ENCODE measurements at regions not wholly inside any gene's neighbourhood (a gene's known extent, or its start where the extent isn't known, plus 50 kb on each side); places are given as distances from the start of the nearest gene placed in this dataset.

DNA sequence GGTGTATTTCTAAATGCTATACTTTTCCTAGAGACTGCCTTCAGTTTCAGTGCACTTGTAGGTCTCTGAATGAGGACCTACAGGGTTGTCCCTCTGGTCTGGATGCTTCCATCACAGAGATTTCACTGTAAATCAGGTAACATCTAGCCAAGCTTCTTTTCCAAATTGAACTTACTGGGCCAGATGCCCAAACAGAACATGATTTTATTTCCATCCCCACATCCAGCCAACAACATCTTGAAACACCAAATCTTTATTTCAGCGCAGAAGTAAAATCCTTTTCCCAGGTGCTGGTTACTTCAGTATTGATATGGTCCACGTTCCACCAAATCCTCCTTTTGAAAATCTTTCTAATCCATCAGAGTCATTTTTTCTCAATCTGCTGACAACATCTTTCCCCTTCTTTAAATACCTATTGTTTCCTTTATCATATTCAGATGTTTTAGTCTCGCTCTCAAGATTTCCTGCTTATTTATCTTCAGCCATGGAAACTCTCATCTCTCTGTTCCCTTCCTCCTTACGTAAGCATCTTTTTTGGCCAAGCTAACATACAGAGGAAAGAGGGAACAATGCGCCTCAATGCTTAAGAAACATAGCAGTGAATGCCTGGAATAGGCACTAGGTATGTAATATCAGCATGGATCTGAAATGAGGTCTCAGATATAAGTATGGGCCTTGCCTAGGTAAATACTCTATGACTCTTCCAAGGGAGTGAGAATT lies 201.2 kb upstream of the MTNR1B start:
- DNase-seq, result no peak

DNA sequence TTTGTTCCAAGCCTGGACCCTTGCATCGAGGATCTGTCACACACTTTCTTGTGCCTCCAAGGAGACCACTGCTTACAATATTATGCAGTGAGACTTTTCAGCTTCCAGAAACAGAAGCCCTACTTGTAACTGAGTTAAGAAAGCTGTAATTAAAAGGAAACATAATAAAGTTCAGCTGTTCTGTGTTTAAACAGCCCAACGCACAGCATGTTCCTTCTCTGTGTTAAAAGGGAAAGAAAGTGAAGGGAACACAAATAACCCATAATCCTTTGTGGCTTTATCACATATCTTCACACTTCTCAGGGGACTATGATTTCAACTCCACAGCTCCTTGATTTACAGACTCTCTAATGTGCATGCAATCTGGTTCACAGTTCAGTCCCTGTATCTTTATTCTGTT lies 200.3 kb upstream of the MTNR1B start:
- DNase-seq, result no peak

DNA sequence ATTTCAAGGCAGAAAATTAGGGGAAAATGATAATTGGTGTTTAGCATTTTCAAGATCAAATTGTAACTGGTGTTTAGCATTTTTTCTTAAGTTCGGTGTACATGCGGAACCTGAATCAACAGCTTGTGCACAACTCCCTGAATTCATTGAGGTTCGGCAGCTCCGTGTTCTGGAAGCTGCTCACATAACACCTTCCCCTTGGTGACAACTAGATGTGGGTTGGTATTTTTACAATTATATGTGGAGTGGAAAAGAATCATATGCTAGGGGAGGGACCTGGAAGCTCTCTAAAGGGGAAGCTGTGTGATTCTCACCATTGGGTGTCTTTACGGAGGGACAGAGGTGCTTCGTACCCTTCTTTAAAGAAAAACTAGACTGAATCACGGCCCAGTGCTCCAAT lies 199.0 kb upstream of the MTNR1B start:
- no peak for DNase-seq

DNA sequence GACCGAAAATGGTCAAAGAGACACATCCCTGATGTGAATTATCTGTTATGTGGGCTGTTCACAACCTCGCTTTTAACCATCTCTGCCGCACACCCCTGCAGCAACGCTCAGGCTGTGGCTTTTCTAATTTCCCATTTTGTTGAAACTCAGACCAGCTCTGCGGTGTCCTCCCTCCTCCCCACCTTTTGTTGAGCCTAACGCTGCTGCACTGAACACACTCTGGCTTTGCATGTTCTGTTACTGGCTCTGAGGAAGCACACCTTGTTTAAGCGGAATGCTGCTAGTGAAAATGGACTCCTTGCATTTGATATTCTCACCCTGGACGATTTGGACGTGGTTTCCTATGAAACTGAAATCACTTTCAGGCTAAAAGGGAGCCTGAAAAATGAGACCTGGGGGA lies 198.5 kb upstream of the MTNR1B start:
- DNase-seq, result no peak

DNA sequence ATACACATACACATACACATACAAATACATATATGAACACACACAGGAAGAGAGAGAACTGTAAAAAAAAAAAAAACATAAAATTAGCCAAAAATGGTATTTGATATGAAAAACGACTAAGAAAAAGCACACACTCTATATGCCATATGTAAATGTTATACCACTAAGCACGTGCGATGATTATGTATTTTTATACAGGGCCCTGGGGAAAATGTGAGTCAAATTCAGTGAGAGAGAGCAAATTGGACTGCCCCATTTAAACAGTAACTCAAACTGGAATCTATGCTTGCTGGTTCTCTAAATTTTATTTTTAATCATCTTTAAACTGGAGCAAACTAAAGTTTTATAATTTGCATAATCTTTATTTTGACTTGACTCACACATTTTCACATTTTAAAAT lies 197.8 kb upstream of the MTNR1B start:
- no peak for DNase-seq

DNA sequence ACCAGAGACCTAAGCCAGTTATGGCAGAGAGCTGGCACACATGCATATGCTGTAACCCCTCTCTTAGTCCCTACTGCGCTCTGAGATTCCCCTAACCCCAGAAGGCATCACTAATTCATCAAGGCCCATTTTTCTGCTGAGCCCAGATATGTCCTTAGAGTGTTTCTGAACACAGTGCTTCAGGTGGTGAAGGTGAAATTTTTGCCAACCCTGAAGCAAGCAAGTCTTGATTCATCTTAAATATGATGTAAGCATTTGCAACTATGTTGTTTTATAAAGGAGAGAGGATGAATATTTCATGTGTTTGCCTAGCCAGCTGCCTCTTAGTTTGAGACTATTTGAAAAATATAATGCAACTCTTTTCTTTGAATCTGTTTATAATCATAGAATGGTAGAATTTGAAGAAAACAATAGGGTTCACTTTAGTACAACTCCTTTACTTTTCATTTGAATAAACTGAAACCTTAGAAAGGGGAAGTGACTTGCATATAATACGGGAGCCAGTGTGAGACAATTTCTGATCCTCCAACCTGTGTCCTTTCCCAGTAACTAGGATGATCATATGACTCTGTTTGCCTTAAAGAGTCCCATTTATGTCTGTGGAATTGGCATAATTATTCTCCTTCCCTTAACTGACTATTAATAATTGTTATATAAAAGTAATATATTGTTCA lies 194.3 kb upstream of the MTNR1B start:
- DNase-seq, result no peak

DNA sequence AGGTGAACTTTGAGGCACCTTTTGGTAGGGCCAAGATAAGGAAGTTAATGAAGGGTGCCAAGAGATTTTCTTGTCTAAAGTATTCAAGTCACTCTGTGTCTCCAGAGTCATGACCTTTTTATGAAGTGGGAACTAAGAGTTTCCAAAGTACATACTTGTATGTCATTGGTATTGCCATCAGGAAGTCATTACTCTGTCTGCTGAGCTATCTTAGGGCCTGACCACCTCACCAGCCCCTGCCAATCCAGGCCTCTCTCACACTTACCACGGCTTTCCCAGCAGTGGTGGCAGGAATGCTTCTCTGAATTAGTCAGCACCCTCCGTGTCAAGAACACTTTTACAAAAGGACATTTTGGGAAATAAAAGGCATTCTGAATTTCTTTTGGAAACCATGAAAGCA lies 192.8 kb upstream of the MTNR1B start:
- DNase-seq, result no peak

DNA sequence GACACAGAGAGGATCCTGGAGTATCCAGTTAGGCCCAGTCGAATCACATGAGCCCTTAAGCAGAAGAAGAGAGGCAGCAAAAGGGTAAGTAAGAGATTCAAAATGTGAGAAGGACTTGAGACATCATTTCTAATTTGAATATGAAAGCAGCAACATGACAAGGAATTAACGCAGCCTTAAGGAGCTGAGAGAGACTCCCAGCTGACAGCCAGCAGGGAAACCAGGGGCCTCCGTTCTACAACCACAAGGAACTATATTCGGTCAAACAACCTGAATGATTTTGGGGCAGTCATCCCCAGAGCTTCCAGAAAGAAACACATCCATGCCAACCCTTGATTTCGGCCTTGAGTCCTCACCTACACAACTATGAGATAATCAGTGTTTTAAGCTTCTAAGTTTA lies 189.7 kb upstream of the MTNR1B start:
- no peak for DNase-seq

DNA sequence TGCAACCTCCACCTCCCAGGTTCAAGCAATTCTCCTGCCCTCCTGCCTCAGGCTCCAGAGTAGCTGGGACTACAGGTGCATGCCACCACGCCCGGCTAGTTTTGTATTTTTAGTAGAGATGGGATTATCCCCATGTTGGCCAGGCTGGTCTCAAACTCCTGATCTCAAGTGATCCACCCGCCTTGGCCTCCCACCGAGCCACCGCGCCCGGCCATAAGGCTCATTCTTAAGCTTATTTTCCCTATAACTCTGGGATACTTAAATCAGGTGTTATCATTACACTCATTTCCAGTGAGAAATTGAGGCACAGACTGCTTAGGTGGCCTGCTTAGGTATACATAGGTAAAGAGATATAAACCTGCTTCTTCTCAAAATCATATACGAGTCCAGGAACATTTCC lies 188.3 kb upstream of the MTNR1B start:
- DNase-seq, result no peak

DNA sequence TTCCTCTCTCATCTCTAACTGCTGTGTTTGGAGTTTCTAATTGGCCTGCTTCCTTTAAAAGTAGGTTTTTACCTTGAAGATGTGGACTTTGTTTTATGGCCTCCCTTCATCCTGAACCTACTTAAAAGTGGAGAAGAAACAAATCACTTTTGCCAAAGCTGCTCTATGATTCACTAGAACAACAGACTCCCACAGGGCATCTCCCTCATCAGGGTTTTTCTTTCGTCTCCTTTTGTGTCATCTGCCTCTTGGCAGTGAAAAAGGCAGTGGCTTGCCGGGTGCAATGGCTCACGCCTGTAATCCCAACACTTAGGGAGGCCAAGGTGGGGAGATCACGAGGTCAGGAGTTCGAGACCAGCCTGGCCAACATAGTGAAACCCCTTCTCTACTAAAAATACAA lies 186.6 kb upstream of the MTNR1B start:
- no peak for DNase-seq

DNA sequence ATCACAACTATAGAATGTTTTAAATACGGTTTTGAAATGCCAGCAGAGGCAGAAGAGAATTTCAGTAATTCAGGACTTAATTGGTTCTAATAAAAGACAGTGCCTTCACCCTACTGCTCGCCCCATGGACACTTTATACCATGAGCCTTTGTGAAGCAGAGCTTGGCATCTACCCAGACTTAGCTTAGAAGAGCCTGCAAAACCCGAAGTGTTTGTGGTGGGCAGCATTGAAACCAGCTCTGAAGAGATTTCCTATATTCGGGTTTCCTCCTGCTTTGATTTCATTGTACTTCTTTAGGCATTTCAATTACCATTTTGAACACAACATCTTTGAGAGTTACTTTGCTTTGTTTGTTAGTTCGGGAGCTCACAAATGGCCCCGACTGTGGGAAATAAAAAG lies 185.1 kb upstream of the MTNR1B start:
- no peak for DNase-seq

DNA sequence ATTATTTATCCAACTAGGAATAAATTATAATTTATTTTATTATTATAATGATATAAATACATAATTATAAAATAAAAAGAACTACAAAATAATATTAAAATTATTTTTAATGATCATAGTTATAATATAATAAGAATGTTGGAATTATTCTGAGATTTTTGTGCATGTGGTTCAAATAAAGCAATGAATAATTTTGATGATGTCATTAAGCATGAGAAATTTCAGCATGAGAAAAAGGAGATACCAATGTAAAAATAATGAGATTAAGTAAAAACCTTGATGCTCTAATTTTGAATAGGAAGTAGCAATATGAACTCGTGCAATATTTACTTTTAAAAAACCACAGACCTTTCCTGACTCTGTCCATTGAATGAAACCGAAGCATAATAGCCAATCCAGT lies 181.8 kb upstream of the MTNR1B start:
- no peak for DNase-seq

DNA sequence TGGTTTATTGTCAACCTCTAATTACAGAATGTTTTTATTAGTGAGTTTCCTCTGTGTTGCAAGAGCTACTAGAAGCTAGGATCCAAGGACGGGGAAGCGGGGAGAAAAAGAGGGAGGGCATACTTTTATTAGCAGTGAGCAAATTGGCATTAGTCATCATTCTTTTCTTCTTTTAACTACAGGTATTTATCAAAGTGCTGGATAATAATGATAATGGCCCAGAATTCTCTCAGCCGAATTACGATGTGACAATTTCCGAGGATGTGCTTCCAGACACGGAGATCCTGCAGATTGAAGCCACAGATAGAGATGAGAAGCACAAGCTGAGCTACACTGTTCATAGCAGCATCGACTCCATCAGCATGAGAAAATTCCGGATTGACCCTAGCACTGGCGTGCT lies 179.7 kb upstream of the MTNR1B start:
- no peak for DNase-seq

DNA sequence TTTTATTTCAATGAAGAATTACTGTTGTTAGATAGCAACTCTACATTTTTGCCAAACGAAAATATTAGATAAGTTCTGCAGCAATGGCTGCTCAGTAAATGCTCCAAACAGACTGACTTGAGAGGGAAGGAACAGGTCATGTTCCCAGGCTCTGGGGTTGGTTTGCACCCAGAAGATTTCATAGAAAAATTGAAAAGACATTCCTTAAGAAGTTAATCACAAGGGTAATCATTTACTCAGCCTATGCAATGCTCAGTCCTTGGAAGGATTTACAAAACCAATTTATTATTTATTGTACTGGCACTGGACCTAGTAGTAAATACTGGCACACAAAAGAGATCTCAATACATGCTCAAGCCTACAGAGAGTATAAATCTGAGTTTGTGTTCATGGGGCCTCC lies 179.1 kb upstream of the MTNR1B start:
- no peak for DNase-seq

DNA sequence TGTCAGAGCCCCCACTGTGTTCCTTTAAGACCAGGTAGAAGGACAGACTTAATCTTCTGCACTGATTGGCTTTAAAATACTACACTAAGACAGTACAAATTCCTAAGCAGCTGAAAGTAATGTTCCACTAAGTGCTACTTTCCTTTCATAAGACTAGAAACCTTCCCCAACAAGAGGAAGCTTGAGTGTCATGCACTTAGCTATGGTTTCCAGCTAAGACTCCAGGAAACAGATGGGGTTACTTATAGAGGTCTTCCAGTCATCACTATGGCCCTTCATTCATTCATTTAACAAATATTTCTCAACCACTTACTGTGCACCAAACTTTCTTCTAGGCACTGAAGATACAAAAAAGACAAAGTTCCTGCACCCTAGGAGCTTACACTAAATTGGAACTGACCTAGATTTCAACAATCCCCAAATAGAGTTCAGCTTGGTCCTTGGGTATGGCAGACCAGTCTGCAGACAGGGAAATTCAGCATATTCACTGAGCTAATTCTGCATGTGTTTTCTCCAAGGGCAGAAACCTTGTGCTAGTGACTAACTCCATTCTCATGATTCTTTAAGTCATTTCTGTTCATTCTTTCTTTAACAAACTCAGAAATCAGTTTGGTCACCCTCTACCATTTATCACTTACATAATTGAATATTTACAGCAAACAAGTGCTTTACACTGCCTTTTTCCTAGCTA lies 178.4 kb upstream of the MTNR1B start:
- no peak for DNase-seq

DNA sequence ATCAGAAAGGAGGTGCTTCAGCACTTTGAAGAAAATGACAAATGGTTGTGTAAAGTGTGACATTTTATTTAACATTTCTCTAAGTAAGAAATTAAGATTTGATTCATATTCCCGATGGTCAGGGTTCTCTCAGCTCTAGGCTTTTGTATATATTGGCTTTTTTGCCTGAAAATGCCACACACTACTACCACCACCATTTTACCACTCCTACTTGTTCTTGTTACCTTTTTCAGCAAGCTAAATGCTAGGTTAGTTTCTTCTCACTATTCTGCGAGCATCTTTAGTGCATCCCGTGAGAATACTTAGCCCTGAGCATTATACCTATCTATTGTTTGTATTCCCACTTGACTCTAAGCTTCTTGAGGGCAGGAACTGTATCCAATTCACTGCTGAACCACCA lies 177.6 kb upstream of the MTNR1B start:
- DNase-seq, result no peak

DNA sequence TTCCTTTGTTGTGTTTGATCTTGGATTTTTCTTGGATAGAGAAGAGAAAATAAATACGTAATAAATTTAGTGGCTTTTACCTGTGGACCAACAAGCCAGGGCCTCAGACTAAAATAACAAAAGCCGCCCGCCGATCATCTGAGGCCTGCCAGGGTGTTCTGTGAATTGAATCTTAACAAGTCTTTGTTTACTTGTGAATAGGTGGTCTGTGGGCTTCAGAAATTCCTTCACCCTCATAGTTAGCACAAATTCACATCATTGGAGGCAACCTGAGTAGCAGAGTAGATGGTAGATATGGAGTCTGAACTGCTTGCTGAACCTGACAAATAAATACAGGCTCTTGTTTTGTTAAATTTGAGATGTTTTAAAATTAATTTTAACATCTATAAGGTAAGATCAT lies 176.3 kb upstream of the MTNR1B start:
- DNase-seq, result no peak

DNA sequence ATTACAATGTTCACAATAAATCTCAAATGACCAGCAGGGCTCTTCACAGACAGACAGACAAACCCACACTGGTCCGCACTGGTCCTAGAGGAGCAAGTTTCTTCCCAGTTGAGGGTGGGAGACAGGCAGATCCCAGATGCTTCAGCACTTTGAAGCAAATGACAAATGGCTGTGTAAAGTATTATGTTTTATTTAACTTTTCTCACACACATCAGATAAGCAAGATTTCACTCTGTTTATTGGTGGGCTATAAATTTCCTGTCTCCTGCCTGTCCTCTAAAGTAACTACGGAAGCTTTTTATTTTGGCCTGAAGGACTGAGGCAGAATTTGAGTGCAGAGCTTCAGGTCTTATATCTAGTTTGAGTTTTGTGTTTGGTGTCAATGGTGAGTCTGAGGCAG lies 174.7 kb upstream of the MTNR1B start:
- DNase-seq, result no peak

DNA sequence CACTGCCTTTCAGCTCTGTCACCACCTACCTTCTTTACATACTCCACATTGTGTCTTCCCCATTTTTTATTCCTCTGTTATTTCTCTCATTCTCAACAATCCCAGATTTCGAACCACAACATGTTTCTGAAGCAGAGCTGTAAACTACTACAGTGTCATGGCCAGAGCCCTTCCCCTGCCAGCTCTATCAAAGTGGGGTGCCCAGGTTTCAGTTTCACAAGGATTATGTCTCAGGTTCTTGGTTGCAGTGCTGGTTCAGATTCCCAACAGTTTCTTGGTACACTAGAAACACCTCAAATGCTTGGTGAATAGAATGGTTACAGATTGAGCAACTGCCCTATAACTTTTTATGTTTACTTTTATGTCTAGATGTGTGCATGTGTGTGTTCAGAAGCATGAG lies 172.7 kb upstream of the MTNR1B start:
- DNase-seq, result no peak

DNA sequence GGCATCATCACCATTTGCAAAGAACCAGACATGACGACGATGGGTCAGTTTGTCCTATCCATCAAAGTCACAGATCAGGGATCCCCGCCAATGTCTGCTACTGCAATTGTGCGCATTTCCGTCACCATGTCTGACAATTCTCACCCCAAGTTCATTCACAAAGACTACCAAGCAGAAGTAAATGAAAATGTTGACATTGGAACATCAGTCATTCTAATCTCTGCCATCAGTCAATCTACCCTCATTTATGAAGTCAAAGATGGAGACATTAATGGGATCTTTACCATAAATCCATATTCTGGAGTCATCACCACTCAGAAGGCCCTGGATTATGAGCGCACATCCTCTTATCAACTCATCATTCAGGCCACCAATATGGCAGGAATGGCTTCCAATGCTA lies 171.6 kb upstream of the MTNR1B start:
- DNase-seq, result no peak

DNA sequence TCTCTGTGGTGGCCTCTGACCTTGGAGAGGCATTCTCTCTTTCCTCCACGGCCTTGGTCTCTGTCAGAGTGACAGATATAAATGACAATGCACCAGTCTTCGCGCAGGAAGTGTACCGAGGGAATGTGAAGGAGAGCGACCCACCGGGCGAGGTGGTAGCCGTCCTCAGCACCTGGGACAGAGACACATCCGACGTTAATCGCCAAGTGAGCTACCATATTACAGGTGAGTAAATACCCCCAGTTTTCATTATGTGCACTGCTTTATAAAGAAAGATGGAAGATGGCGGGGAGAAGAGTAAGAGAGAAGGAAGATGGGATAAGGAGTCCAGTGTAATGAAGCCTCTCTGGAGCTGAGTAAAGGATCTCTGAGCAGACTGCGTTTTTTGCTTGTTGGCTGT lies 167.8 kb upstream of the MTNR1B start:
- no peak for DNase-seq

DNA sequence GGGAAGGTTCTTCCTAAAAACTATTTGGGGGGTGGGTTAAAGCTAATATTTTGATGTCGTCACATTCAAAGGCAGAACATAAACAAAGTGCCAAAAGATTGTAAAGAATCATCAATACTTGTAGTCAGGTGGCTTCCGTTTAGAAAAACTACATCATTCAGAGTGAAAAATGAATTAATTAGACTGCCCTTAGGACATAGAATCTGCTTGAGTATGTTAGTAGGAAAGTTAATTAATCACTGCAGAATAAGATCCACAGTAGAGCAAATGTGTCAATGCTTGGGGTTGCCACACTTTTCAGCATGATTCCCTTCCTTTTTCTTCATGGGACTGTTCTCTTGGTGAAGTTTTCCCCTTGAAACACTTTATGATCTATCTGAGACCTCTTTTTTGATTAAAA lies 166.8 kb upstream of the MTNR1B start:
- DNase-seq, result no peak

DNA sequence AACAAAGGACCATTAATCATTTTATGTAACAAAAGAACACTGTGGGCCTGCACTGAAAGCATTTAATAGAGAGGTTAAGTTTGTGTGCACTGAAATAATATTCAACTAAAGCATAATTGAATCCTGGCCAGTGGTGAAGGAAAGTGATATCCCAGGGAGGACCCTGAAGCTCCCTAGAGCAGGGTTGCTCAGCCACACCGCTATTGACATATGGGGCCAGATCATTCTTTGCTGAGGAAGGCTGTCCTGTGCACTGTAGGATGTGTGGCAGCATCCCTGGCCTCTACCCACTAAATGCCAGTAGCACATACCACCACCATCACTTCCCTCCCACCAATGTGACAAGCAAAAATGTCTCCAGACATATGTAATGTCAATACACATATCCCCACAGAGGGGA lies 166.1 kb upstream of the MTNR1B start:
- DNase-seq, result no peak

DNA sequence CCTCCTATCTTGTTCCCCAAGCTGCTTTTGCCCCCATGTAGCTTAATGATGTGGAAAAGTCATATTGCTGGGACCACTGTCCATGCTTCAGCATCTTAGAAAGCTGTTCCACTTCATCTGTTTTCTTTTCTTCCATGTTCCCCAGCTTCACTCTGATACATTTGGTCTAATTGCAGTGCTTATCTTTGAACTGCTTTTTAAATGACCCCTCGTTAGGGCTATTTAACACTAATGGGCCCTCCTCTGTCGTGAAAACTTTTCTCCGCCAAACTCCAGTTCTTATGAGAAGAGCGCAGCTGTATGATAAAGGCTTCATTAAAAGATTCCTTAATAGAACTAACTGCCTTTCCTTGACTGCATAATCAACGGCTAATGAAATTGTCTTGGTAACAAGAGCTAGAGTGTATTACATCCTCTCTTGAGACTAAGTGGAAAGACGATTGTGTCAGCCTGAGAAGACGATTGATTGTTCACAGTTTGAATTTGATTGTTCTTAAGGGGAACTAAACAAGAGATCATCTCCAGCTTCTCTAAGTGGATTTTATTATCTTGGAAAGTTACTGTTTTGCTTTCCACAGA lies 165.0 kb upstream of the MTNR1B start:
- DNase-seq, result no peak

Data from NCI-H524 (cell line).